Left kidney (tissue), 1 donor: ENCODE measurements at regions not wholly inside any gene's neighbourhood (a gene's known extent, or its start where the extent isn't known, plus 50 kb on each side); places are given as distances from the start of the nearest gene placed in this dataset.
"Not testable (repeated sequence)": the region's sequence is repeated elsewhere in the genome, so short reads cannot be mapped to it uniquely, and the experiment has no call there.

ENCODE experiments used
- DNase-seq: peaks from one replicate; pipeline ENCODE4 v3.0.0-alpha.2; 2013

DNA sequence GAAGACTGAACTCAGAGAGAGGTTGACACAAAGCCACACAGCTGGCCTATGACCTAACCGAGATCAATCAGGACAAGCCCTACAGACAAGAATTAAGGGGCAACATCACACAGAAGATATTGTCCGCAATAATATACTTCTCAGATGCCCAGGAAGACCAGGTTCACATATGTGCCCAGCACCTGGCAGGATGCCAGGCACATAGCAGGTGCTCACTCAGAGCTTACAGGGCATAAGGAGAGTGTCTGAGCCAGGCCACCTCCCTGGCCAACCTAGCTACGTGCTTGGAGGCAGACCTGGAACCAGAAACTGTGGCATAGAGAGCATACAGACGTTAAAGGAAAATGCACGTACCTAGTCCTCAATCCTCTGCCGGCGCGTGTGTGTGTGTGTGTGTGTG, 87.0 kb upstream of the LRFN2 start:
- DNase-seq, result no peak

DNA sequence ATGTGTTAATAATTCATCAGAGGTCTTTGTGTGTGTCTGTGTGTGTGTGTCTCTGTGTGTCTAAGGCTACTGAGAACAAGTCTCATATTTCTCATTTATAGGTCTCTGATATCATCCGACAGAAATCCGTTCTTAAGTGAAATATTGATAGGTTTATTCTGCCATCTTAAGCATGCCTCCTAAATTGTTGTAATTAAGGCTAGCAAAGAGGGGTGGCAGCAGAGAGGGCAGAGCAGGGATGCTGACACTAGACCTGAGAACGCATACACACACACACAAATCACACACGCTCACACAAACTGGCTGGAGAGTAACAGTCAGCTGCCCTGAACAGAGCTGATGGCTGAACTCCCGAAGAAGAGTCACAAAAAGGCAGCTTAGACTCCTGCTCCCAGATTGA, 84.9 kb upstream of the LRFN2 start:
- no peak for DNase-seq

DNA sequence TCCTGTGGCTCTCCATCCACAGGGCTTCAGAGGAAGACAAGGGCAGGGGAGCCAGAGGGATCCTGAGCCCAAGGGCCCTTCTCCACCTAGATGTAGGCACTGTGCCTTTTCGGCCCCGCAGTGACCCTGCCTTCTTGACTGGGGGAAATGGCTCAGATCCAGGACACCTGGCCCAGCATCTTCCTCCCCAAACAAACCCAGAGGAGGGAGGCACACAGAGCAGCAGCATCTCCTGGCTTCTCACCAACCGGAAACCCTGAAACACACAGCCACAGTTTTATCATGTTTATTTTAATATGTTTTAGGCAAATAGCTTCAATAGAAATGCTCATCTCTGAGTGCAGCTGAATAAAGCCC, 84.5 kb upstream of the LRFN2 start:
- DNase-seq, result no peak

DNA sequence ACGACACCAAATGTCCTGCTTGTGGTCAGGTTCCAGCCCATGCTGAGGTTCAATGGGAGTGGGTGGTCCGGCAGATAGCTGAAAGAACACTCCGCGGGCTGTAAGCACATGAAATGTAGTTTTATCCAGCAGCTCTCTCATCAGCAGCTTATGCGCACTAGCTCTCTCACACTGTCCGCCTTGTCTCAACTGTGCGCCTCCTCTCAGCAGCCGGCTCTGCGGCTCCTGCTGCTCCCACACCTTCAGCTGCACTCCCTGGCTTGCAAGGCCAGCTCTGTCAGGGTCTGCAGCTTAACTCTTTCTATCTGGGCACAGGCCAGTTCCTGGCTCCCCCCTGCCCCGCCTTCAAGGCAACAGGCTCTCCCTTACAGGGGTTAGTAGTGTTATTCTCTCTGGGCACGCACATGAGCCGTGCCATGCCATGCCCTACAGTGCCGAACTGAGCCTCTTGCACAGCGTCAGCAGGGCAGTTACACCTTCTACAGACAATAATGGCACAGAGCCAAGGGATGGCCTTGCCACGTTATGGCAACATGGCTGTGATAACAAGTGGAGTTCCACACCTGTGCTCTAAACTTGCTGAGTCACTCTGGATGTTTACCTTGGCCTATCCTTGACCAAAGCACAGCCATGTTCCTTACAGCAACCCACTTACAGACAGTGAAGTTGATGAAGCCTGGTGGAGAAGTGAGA, 84.0 kb upstream of the LRFN2 start:
- no peak for DNase-seq

DNA sequence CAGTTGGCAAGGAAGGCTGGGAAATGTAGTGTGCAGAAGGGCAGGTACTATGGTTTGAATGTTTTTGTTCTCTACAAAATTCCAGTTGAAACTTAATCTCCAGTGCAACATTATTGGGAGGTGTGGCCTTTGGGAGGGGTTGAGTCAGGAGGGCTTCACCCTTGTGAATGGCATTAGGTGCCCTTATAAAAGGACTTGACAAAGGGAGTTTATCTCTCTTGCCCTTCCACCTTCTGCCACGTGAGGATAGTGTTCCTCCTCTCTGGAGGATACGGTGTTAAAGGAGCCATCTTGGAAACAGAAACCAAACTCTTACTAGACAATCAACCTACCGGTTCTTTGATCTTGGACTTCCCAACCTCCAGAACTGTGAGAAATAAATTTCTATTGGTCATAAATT, 82.2 kb upstream of the LRFN2 start:
- no peak for DNase-seq

DNA sequence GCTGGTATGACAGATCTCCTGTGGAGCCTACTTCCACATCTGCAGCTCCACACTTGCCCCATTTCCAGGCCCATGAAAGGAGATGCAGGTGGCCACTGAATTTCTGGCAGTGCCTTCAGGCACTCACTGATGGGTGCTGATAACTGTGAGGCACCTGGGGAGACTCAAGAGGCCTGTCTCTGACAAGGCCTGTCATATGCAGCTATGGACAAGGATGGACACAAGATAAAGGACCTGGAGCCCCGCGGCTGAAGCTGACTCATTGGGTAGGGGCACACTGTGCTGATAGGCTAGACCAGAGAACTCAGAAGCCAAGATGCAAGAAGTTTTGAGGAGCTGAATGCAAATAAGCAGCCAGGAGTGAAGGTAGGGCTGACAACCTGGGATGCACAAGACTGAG, 81.0 kb upstream of the LRFN2 start:
- DNase-seq, result no peak

DNA sequence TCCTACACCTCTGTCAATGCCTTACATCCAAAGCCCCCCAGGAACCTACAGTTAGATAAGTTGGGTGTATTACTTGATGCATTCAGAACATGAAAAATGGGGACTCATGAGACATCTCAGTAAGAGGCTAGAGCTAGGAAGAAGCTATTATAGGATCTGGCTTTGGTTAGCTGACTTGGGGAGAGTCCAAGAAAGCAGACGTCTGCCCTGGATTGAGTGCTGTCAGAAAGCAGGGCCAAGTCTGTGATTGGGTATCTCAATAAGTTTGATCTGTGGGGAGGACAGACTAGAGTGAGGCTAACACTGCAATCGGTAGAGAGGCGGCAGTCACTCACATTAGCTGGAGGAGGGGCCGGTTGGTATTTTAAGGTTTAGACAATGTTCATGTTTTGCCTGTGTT, 79.4 kb upstream of the LRFN2 start:
- no peak for DNase-seq

DNA sequence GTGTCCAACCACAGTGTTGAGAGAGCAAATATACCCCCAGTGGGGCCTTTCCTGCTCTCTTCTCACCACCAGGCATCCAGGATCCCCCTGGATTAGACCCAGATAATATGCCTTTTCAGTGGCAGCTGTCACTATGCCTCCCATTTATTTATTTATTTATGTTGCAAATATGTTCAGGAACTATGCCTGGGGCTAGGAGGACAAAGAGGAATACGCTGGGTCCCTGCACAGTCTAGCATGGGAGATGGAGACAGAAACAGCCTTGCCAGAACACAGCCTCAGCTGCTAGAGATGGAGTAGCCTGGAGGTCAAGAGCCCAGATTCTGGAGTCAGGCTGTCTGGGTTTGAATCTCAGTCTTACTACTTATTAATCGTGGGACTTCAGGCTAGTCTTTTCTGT, 74.6 kb upstream of the LRFN2 start:
- DNase-seq, result no peak

DNA sequence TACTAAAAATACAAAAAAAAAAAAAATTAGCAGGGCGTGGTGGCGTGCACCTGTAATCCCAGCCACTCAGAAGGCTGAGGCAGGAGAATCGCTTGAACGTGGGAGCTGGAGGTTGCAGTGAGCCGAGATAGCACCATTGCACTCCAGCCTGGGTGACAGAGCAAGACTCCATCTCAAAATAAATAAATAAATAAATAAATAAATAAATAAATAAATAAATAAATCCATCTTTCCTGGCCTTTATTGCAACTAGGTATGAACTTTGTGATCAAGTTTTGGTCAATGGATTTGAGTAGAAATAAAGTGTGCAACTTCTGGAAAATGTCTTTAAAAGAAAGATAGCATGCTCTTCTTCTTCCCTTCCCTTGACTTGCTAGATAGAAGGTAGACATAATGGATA, 69.6 kb upstream of the LRFN2 start:
- DNase-seq, result not testable (repeated sequence)

DNA sequence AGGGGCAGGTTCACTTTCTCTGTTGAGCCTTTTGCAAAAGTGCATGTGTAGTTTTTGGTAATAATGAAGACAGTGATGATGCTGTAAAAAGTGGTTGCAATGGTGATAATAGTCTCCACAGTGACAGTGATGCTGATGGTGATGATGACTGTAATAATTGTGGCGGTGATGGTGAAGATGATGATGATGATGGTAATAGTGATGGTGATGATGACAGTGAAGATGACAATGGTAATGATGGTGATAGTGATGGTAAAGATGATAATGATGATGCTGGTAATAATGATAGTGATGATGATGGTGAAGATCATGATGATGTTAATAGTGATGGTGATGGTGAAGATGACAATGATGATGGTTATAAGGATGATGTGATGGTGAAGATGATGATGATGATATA, 67.7 kb upstream of the LRFN2 start:
- DNase-seq, result no peak

DNA sequence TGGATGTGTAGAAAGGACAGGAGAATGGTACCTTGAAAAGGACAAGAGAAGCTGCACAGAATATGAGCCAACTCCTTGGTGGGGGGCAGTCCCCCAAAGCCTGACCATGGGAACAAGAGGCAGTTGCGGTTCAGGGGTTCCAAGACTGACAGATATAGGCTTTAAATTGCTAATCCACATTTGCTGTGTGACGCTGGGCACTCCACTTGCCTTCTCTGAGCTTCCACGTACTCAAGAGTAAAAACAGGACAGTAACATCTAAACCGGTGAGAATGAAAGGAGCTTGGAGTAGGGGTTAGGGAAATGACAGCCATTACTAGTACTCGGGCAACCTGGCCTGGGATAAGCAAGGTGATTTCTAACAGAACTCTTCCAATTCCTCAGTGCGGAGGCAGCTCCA, 57.9 kb upstream of the LRFN2 start:
- DNase-seq, result no peak

DNA sequence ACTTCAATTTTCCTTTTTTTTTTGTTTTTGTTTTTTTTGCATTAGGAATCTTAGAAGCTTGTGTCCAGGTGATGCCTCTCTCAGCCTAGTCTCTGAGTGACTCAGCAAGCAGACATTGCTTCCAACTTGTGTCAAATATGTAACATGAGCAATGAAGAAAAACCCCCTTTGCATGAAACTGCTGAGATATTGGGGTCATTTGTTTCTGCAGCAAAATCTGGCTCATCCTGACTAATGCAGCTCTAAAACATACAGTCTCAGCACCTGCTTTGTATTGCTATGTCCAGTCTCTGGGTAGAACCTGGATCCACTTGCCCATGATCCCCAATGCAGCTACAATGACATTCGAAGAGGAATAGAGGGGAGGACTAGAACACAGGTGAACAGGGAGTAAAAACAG, 55.7 kb upstream of the LRFN2 start:
- DNase-seq, result no peak

DNA sequence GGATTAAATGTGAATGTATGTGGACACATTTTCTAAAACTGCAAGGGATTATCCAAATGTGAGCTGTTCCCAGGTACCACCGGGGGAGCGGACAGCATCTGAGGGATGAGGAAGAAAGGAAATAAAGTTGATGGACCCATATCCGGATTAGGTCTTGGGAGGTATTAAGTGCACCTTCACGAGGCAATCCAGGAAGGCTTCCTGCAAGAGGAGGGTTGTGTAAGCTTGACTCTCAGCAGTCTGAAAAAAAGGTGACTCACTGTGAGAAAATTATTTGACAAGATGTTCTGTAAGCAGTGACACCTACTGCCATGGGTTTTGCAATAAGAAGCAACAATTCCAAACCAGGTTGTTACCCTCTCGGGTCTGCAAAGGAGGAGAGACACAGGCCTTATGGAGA, 55.0 kb upstream of the LRFN2 start:
- DNase-seq, result no peak

DNA sequence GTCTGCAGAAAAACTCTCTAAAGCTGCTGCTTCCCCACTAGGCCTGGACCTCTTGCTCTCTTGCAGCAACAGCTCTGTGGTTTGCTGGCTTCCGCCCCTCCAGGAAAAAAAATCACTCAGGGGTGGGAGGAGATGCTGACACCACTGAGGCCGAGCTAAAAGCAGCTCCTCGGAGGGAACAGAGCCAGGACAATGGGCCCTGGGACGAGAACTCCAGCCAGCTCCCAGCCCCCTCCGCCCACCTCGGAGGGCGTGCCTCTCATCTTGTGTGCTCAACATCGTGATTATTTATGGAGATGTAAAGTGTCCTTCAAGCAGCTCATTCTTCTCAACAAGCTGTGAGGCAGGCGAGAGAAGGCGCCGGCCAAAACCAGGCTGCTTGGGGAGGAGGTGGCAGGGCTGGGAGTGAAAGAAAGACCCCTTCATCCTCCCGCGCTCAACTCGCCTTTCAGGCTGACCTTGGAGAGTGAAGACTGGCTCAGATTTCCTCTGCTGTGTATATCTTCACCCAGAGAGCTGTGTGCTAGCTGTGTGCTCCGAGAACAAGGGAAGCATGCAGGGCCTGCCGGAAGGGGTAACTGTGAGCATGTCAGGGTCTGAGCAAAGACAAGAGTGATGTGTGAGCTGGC, 53.5 kb upstream of the LRFN2 start:
- peak; percentile 59 for DNase-seq
